Fibroblast of villous mesenchyme (primary cell): ENCODE measurements at regions not wholly inside any gene's neighbourhood (a gene's known extent, or its start where the extent isn't known, plus 50 kb on each side); places are given as distances from the start of the nearest gene placed in this dataset.

ENCODE experiments used
- DNase-seq: peaks from one replicate; pipeline ENCODE4 v3.0.0-alpha.2; 2010; ENCODE audit warnings: low read depth
- H3K4me3 ChIP-seq: 2 replicates; pipeline ENCODE4 v1.5.1; 2011; ENCODE audit warnings: low read depth, mild to moderate bottlenecking, low read length
- TF ChIP-seq, protein P1 (sequence below): IDR thresholded peaks from 2 replicates; pipeline ENCODE4 v1.5.1; 2012; ENCODE audit warnings: low read depth, mild to moderate bottlenecking, low read length; ENCODE audit not compliant: insufficient read depth

DNA sequence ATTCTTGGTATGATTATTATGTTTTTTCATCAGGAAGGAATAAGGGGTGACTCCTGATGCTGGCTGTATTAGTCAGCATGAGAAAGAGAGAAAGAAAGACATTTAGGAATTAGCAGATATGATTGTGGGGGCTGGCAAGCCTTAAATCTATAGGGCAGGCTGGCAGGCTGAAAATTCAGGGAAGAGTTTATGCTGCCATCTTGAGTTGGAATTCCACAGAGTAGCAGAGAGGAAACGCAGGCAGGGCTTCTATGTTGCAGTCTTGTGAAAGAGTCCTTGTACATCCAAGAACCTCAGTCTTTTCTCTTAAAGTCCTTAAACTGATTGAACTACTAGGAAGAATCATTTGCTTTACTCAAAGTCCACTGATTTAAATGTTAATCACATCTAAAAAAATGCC lies 262.7 kb upstream of the SLC10A2 start:
- TF ChIP-seq, protein P1, sequence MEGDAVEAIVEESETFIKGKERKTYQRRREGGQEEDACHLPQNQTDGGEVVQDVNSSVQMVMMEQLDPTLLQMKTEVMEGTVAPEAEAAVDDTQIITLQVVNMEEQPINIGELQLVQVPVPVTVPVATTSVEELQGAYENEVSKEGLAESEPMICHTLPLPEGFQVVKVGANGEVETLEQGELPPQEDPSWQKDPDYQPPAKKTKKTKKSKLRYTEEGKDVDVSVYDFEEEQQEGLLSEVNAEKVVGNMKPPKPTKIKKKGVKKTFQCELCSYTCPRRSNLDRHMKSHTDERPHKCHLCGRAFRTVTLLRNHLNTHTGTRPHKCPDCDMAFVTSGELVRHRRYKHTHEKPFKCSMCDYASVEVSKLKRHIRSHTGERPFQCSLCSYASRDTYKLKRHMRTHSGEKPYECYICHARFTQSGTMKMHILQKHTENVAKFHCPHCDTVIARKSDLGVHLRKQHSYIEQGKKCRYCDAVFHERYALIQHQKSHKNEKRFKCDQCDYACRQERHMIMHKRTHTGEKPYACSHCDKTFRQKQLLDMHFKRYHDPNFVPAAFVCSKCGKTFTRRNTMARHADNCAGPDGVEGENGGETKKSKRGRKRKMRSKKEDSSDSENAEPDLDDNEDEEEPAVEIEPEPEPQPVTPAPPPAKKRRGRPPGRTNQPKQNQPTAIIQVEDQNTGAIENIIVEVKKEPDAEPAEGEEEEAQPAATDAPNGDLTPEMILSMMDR = no peak
- no peak for DNase-seq

DNA sequence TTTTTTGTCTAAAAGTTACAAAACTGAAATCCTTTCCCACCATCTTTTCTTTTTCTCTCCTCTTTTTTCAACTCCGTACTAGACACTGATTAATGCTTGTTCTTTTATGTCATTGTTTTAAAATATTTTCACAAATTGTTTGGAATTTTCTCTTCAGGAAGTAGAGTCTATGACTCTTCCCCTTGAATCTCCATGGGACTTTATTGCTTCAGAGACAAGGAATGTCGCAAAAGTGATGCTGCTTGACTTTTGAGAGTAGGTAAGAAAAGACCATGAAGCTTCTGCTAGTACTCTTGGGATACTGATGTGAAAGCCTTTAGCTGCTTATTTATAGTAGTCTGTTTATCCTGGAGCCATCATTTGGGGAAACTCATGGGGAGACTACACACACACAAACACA lies 260.1 kb upstream of the SLC10A2 start:
- TF ChIP-seq, protein P1 = no peak

More for the DNA sequence above, 262.7 kb upstream of the SLC10A2 start:
- no peak overlapping the region for H3K4me3 ChIP-seq

DNA sequence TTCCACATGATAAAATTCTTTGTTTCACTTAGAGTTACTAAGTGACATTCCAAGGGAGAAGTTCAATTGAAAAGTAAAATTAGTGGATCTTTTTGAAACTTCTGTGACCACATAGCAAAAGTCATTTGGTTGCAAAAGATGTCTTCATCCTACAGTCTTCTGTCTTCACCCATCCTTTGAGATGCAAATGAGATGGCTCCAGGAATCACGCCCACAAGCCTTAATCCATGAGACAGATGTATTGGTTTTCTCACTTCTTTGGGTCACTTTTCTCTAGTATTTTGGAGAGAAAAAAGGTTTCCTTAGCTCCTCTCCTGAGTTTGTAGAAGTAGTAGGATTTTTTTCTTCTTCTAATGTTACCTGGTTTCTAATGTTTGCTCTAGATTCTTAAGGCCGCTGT lies 259.5 kb upstream of the SLC10A2 start:
- TF ChIP-seq, protein P1 = no peak
- DNase-seq = no peak
- H3K4me3 ChIP-seq = no peak overlapping the region

More for the DNA sequence above, 260.1 kb upstream of the SLC10A2 start:
- no peak for DNase-seq
- H3K4me3 ChIP-seq = no peak overlapping the region

DNA sequence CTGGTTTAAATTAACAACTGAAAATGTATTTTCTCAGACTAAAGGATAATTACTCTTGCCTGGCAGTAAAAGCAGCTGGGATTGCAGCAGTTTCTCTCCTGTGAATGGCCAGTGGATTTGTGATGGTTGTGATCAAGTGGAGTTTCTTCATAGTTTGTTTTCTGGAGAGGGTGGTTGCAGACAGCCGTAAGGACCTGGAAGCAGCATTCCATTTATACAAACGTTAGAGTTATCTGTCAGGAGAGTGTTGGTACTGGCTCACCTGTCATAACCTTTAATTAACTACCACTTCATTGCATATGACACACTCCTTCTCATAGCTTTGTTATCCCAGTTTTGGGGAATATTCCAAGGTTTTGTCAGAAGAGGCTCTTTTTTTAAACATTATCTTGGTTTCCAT lies 258.4 kb upstream of the SLC10A2 start:
- TF ChIP-seq, protein P1 = no peak
- no peak for DNase-seq
- no peak overlapping the region for H3K4me3 ChIP-seq

DNA sequence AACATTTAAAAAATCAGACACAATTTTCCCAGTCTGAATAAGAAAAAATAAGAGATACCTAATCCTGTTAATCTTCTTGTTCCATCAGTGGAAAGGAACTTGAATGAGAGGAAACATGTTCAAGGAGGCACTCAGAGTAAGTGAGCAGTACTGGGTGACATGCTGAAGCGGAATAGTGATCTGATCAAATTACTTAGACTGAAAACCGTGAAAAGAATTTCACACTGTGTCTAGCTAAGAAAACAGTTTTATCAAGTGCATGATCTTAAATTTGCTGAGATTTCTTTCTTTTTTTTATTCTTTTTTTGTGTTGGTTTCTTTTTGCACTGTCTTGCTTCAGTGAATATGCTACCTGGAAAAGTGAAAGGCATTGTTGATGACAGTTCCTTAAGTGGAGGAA lies 249.5 kb upstream of the SLC10A2 start:
- TF ChIP-seq, protein P1 = no peak
- H3K4me3 ChIP-seq = no peak overlapping the region
- DNase-seq = no peak

DNA sequence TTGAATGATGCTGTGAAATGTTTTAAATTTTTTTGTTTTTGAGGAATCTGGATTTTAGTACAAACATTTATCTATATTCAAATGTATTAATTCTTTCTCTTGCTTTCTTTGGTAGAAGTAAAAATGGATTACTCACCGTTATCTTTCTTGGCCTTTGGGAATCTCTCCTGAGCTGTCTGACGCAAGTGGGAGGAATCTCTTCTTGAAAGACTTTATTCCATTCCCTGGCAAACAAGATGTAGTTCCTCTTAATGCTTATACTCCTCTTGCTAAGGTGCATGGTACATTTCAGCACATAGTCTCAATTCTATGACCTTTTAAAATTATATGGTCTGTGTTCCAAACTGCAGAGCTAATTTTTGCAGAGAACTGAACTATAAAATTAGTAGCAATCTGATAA lies 246.2 kb upstream of the SLC10A2 start:
- H3K4me3 ChIP-seq = no peak overlapping the region
- no peak for DNase-seq
- TF ChIP-seq, protein P1 = no peak

DNA sequence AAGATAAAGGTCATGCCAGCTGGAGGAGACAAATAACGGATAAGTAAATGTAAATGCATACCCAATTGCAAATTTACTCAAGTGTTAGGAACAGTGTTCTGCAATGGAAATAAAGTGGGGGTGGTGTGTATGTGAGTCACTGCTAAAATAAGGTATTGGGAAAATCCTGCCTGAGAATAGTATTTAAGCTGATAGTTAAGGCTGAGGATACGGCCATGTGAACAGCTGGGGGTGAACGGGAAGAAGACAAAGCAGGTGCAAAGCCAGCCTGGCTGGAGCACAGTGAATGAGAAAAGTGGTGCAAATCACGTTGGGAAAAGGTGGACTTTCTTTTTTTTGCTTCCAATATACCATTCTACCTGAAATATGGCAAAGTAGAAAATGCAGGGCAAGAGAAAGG lies 242.4 kb upstream of the SLC10A2 start:
- no peak for DNase-seq
- no peak overlapping the region for H3K4me3 ChIP-seq
- TF ChIP-seq, protein P1 = no peak
